SK-N-SH (cell line): ENCODE measurements at regions not wholly inside any gene's neighbourhood (a gene's known extent, or its start where the extent isn't known, plus 50 kb on each side); places are given as distances from the start of the nearest gene placed in this dataset.
"Not testable (repeated sequence)": the region's sequence is repeated elsewhere in the genome, so short reads cannot be mapped to it uniquely, and the experiment has no call there.

Experiments
- CTCF ChIA-PET: fragments of 300-600, 350-600 bp; formaldehyde crosslinking; extraction: SDS; loops from one replicate; lab custom pipeline; 2021; lab: Yijun Ruan, JAX
- POLR2A ChIA-PET: fragments of 350-600 bp; sonication (Branson Sonifier 250); formaldehyde crosslinking; extraction: SDS; loops from one replicate; lab custom pipeline; 2020; ENCODE audit warnings: antibody characterized with exemption, inconsistent platforms; lab: Yijun Ruan, JAX
- DNase-seq: peaks from one replicate; pipeline ENCODE4 v3.0.0; 2012
- H2AFZ ChIP-seq: fragments of 200-600 bp; sonication (generic); 2 replicates; pipeline ENCODE4 v1.8.1; 2016; ENCODE audit warnings: antibody characterized with exemption, mild to moderate bottlenecking, low read depth
- H3F3A ChIP-seq: fragments of 200-600 bp; sonication (generic); replicated peaks from 2 replicates; pipeline ENCODE3; 2016; ENCODE audit warnings: antibody characterized with exemption, mild to moderate bottlenecking; ENCODE audit not compliant: insufficient read depth
- H3K27ac ChIP-seq, 2 experiments: fragments of 200-500 bp in 1 of 2; fragments of 200-600 bp in 1 of 2; sonication (Bioruptor generic) in 1 of 2; sonication (generic), shearing (Covaris generic) in 1 of 2; 2 replicates each; pipeline versions ENCODE4 v1.5.1 to v1.6.1; 2014 to 2016; ENCODE audit warnings: low read depth in 2 of 2, inconsistent platforms in 1 of 2, low read length in 1 of 2, mild to moderate bottlenecking in 1 of 2, mixed read lengths in 1 of 2
- H3K27me3 ChIP-seq: fragments of 200-600 bp; sonication (generic), shearing (Covaris generic); 2 replicates; pipeline ENCODE4 v1.6.1; 2016; ENCODE audit warnings: mixed run types; ENCODE audit not compliant: insufficient read depth
- H3K36me3 ChIP-seq, 2 experiments: fragments of 200-500 bp in 1 of 2; fragments of 200-600 bp in 1 of 2; sonication (Bioruptor generic) in 1 of 2; sonication (generic) in 1 of 2; replicated peaks in 1 of 2; 2 replicates each; pipeline versions ENCODE3 to v1.5.1; 2014 to 2016; ENCODE audit warnings: low read length in 1 of 2, mild to moderate bottlenecking in 1 of 2; ENCODE audit not compliant: insufficient read depth in 2 of 2, control insufficient read depth in 1 of 2
- H3K4me1 ChIP-seq, 2 experiments: fragments of 200-500 bp in 1 of 2; fragments of 200-600 bp in 1 of 2; sonication (Bioruptor generic) in 1 of 2; sonication (generic), shearing (Covaris generic) in 1 of 2; 2 replicates each; pipeline versions ENCODE4 v1.5.1 to v1.6.1; 2014 to 2016; ENCODE audit warnings: low read depth in 1 of 2, low read length in 1 of 2, mixed run types in 1 of 2; ENCODE audit not compliant: insufficient read depth in 2 of 2, control insufficient read depth in 1 of 2
- H3K4me2 ChIP-seq: fragments of 200-600 bp; sonication (generic), shearing (Covaris generic); 2 replicates; pipeline ENCODE4 v1.6.1; 2017; ENCODE audit warnings: mixed run types
- H3K4me3 ChIP-seq, 2 experiments: fragments of 200-500 bp in 1 of 2; fragments of 200-600 bp in 1 of 2; sonication (Bioruptor generic) in 1 of 2; sonication (generic), shearing (Covaris generic) in 1 of 2; 2 replicates each; pipeline versions ENCODE4 v1.5.1 to v1.8.1; 2014 to 2016; ENCODE audit warnings: low read depth in 2 of 2, inconsistent platforms in 1 of 2, low read length in 1 of 2, mild to moderate bottlenecking in 1 of 2, mixed read lengths in 1 of 2, moderate library complexity in 1 of 2
- H3K79me2 ChIP-seq: fragments of 200-600 bp; sonication (generic); 2 replicates; pipeline ENCODE4 v1.8.1; 2017; ENCODE audit warnings: mild to moderate bottlenecking; ENCODE audit not compliant: insufficient read depth
- H3K9ac ChIP-seq: fragments of 200-600 bp; sonication (generic); 2 replicates; pipeline ENCODE4 v1.6.1; 2017; ENCODE audit warnings: mixed run types
- H3K9me2 ChIP-seq: fragments of 200-600 bp; sonication (generic); 2 replicates; pipeline ENCODE4 v1.6.1; 2017; ENCODE audit warnings: mixed run types
- H3K9me3 ChIP-seq: fragments of 200-600 bp; sonication (generic); 2 replicates; pipeline ENCODE4 v1.6.1; 2017; ENCODE audit warnings: mixed run types, mild to moderate bottlenecking, moderate library complexity
- H4K20me1 ChIP-seq: fragments of 200-600 bp; sonication (generic); 2 replicates; pipeline ENCODE4 v1.6.1; 2017; ENCODE audit warnings: mild to moderate bottlenecking, mixed run types; ENCODE audit not compliant: insufficient read depth
- WGBS: methylation state at CpG from one replicate; pipeline ENCODE4 v1.1.6; 2017; ENCODE audit warnings: low lambda C conversion rate; 5-methylcytosine and 5-hydroxymethylcytosine counted together

- H3K4me2 ChIP-seq, CTCF ChIA-PET, H3K27me3 ChIP-seq, H3K4me1 ChIP-seq, H3K27ac ChIP-seq, H3K4me3 ChIP-seq, H3K36me3 ChIP-seq, POLR2A ChIA-PET, H3K79me2 ChIP-seq, H2AFZ ChIP-seq, H3K9me3 ChIP-seq, H3K9ac ChIP-seq, H3F3A ChIP-seq, H4K20me1 ChIP-seq, H3K9me2 ChIP-seq, DNase-seq: not testable (repeated sequence)
- WGBS, result 100% methylated on average over 2 of the region's 4 CpGs
Measured at GRCh38 chr15:101958656-101959055, 146.7 kb downstream of the OR4F15 start.

GRCh38 chr15:101961263-101961662 lies 149.3 kb downstream of the OR4F15 start:
- H3K4me2 ChIP-seq, H3K4me3 ChIP-seq, CTCF ChIA-PET, H2AFZ ChIP-seq, H3K4me1 ChIP-seq, H3K9ac ChIP-seq, H3K79me2 ChIP-seq, H3K36me3 ChIP-seq, H3K27ac ChIP-seq, H3F3A ChIP-seq, POLR2A ChIA-PET, H3K9me3 ChIP-seq, DNase-seq, H3K9me2 ChIP-seq, H3K27me3 ChIP-seq, H4K20me1 ChIP-seq: not testable (repeated sequence)
- WGBS, result no CpG with 5 or more reads among the region's 48 CpGs

- H3K79me2 ChIP-seq, H3K9me2 ChIP-seq, H4K20me1 ChIP-seq, H3K9ac ChIP-seq, H3K4me1 ChIP-seq, H2AFZ ChIP-seq, CTCF ChIA-PET, H3K27me3 ChIP-seq, H3K36me3 ChIP-seq, H3F3A ChIP-seq, DNase-seq, POLR2A ChIA-PET, H3K27ac ChIP-seq, H3K4me3 ChIP-seq, H3K4me2 ChIP-seq, H3K9me3 ChIP-seq: not testable (repeated sequence)
- WGBS, result no CpG with 5 or more reads among the region's 41 CpGs
Measured at GRCh38 chr15:101961765-101962164, 149.8 kb downstream of the OR4F15 start.

- H3K27me3 ChIP-seq, DNase-seq, H3K36me3 ChIP-seq, POLR2A ChIA-PET, H4K20me1 ChIP-seq, CTCF ChIA-PET, H3K27ac ChIP-seq, H2AFZ ChIP-seq, H3K4me2 ChIP-seq, H3K79me2 ChIP-seq, H3K9me2 ChIP-seq, H3K4me3 ChIP-seq, H3F3A ChIP-seq, H3K4me1 ChIP-seq, H3K9ac ChIP-seq, H3K9me3 ChIP-seq: not testable (repeated sequence)
- 96% methylated on average over 7 of the region's 8 CpGs for WGBS
Measured at GRCh38 chr15:101963687-101964086, 151.7 kb downstream of the OR4F15 start.

- CTCF ChIA-PET, H3K4me1 ChIP-seq, H2AFZ ChIP-seq, H4K20me1 ChIP-seq, POLR2A ChIA-PET, H3K4me3 ChIP-seq, H3K9me3 ChIP-seq, H3K9me2 ChIP-seq, H3K9ac ChIP-seq, H3F3A ChIP-seq, DNase-seq, H3K36me3 ChIP-seq, H3K79me2 ChIP-seq, H3K27me3 ChIP-seq, H3K4me2 ChIP-seq: not testable (repeated sequence)
- peak overlapping the region in 1 of 2 experiments; percentile 24; a peak in 1 of 4 replicates for H3K27ac ChIP-seq
- WGBS, result 92% methylated on average over 2 of the region's 2 CpGs
Measured at GRCh38 chr15:101965353-101965752, 153.4 kb downstream of the OR4F15 start.

GRCh38 chr15:101965860-101966259 lies 153.9 kb downstream of the OR4F15 start:
- POLR2A ChIA-PET, H3K27me3 ChIP-seq, H3K4me3 ChIP-seq, H3K9me2 ChIP-seq, H2AFZ ChIP-seq, H3K4me1 ChIP-seq, CTCF ChIA-PET, H3K9me3 ChIP-seq, H3F3A ChIP-seq, H3K79me2 ChIP-seq, H3K4me2 ChIP-seq, H4K20me1 ChIP-seq, H3K36me3 ChIP-seq, H3K9ac ChIP-seq: not testable (repeated sequence)
- H3K27ac ChIP-seq, result peak overlapping the region in 1 of 2 experiments; percentile 20; a peak in 1 of 4 replicates
- DNase-seq, result peak; percentile 30
- WGBS, result 88% methylated on average over 6 of the region's 8 CpGs

- H3K36me3 ChIP-seq, DNase-seq, H2AFZ ChIP-seq, H3K4me2 ChIP-seq, H3K79me2 ChIP-seq, H3K27ac ChIP-seq, H3K4me3 ChIP-seq, POLR2A ChIA-PET, H3F3A ChIP-seq, H3K9me3 ChIP-seq, H3K9ac ChIP-seq, H3K4me1 ChIP-seq, H4K20me1 ChIP-seq, H3K27me3 ChIP-seq, H3K9me2 ChIP-seq, CTCF ChIA-PET: not testable (repeated sequence)
- WGBS, result 100% methylated on average over 3 of the region's 5 CpGs
Measured at GRCh38 chr15:101967364-101967763, 155.4 kb downstream of the OR4F15 start.
